ENCODE measurements at regions not wholly inside any gene's neighbourhood (a gene's known extent, or its start where the extent isn't known, plus 50 kb on each side); places are given as distances from the start of the nearest gene placed in this dataset.

DNA sequence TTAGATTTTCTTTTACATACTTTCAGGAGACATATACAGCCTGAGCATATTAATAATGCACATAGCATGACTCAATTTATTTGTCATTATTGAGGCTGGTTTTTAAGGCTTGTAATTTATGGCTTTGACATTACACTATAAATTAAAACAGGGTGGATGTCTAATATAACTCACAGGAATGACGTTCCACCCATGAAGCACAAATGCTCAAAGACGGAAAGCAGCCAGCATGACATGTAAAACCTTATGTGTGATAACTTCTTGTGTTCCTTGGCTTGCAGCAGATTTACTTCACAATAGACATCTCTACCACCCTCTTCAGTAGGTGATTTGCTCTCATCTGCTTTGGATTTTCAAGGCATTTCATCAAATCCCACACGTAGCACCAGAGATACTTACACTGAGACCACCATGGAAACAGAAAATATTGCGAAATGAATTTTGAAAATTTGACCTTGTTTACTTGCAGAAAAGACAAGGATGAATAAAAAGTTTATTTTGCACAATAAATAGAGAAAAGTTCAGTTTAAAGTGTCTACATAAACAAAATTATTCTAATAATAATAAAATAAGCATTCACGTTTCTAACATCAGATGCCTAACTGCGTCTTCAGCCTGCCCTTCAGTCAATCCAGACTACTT, 64.7 kb upstream of the BTC start:
- H3K4me3 ChIP-seq = no peak overlapping the region
- H3K9me3 ChIP-seq = no peaks in the 10 kb centered on the region
- TF ChIP-seq POLR2AphosphoS5 (IDR thresholded peaks at IDR 0.05; ENCODE audit: insufficient read depth in 1 of 2, low read depth in 1 of 2) (peak in 1 of 2 donors; percentile 22), POLR2A (IDR thresholded peaks at IDR 0.05) (no peak)
- no peaks in the 10 kb centered on the region for H3K27me3 ChIP-seq
- intact Hi-C loops (cut with DNase I) = no loop called here
- H3K36me3 ChIP-seq = no peaks in the 10 kb centered on the region
- no peaks in the 10 kb centered on the region for H3K4me1 ChIP-seq
- DNase-seq (ENCODE audit: extremely low spot score in 2 of 2) = no peak
- no peak overlapping the region for H3K27ac ChIP-seq

- intact Hi-C loops (cut with DNase I) = no loop called here
- no peaks in the 10 kb centered on the region for H3K36me3 ChIP-seq
- no peaks in the 10 kb centered on the region for H3K27me3 ChIP-seq
- no peak overlapping the region for H3K27ac ChIP-seq
- no peaks in the 10 kb centered on the region for H3K9me3 ChIP-seq
- no peak for TF ChIP-seq CTCF (IDR thresholded peaks at IDR 0.05)
- no peak for TF ChIP-seq POLR2A (IDR thresholded peaks at IDR 0.05)
- no peak for TF ChIP-seq POLR2AphosphoS5 (IDR thresholded peaks at IDR 0.05; ENCODE audit: insufficient read depth in 1 of 2, low read depth in 1 of 2)
- H3K4me3 ChIP-seq = no peak overlapping the region
- DNase-seq (ENCODE audit: extremely low spot score in 2 of 2) = no peak
- H3K4me1 ChIP-seq = no peaks in the 10 kb centered on the region
Observed at GRCh38 chr4:74855879-74856278, 61.6 kb upstream of the BTC start.

- no peak overlapping the region for H3K27ac ChIP-seq
- intact Hi-C loops (cut with DNase I) = no loop called here
- H3K36me3 ChIP-seq = no peaks in the 10 kb centered on the region
- no peak for TF ChIP-seq POLR2A (IDR thresholded peaks at IDR 0.05)
- TF ChIP-seq CTCF (IDR thresholded peaks at IDR 0.05) = no peak
- TF ChIP-seq POLR2AphosphoS5 (IDR thresholded peaks at IDR 0.05; ENCODE audit: insufficient read depth in 1 of 2, low read depth in 1 of 2) = no peak
- no peak overlapping the region for H3K4me3 ChIP-seq
- H3K9me3 ChIP-seq = peaks cover 6% of the 10 kb centered on the region
- no peaks in the 10 kb centered on the region for H3K27me3 ChIP-seq
- no peak for DNase-seq (ENCODE audit: extremely low spot score in 2 of 2)
- no peaks in the 10 kb centered on the region for H3K4me1 ChIP-seq
Observed at GRCh38 chr4:74848774-74849173, 54.5 kb upstream of the BTC start.

- intact Hi-C loops (cut with DNase I) = no loop called here
- Histone ChIP-seq H3K4me3 (no peak overlapping the region), H3K9me3 (peaks cover 6% of the 10 kb centered on the region), H3K27ac (no peak overlapping the region), H3K27me3 (no peaks in the 10 kb centered on the region), H3K36me3 (no peaks in the 10 kb centered on the region), H3K4me1 (no peaks in the 10 kb centered on the region)
- TF ChIP-seq CTCF (IDR thresholded peaks at IDR 0.05) = no peak
- no peak for TF ChIP-seq POLR2AphosphoS5 (IDR thresholded peaks at IDR 0.05; ENCODE audit: insufficient read depth in 1 of 2, low read depth in 1 of 2)
- TF ChIP-seq POLR2A (IDR thresholded peaks at IDR 0.05) = no peak
- DNase-seq (ENCODE audit: extremely low spot score in 2 of 2) = no peak
Observed at GRCh38 chr4:74845834-74846233, 51.5 kb upstream of the BTC start.

Data from vagina (tissue), 2 donors.